ENCODE measurements at regions not wholly inside any gene's neighbourhood (a gene's known extent, or its start where the extent isn't known, plus 50 kb on each side); places are given as distances from the start of the nearest gene placed in this dataset.

DNA sequence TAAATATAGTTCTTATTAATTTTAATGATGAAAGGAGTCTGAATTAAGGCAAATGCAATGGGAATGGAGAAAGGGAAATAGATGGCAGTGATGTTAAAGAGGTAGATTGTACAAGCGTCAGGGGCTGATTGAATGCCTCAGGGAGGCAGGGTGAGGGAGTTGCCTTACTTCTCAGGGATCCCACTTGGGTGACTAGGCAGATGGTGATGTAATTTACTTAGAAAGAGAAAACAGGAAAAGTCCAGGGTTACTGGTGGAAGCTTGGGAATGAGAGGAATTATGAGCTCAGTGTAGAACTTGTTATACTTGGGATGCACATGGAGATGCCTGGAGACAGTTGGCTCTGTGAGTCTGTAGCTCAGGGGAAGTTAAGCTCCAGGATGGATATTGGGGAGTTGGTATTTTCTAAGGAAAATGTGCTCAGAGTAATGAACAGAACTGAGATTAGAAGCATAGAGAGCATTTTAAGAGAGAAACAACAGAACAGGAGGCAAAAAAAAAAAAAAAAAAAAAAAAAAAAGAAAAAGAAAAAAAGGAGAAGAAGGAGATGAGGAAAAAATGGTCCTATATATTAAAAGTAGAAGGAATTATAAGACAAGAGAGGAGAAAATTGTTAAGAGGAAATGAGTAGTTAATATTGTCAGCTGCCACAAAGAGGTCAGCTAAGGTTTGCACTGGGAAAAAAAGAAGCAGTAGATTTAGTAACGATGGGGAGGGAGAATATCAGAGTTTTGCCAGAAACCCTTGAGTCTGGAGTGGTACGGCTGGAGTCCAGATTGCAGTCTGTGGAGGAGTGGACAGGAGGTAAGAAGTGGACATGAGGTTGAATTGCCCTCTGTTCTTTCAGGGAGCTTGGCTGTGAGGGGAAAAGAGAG lies 88.0 kb upstream of the ELL2 start:
- ChIA-PET POLR2A (no interaction called here), CTCF (no interaction called here)
- Mint-ChIP-seq H3K27me3 (no peaks in the 10 kb centered on the region), H3K9me3 (no peaks in the 10 kb centered on the region), H3K27ac (no peak overlapping the region), H3K4me1 (no peaks in the 10 kb centered on the region), H3K4me3 (no peak overlapping the region), H3K36me3 (ENCODE audit: low read depth) (no peaks in the 10 kb centered on the region)
- intact Hi-C loops (cut with micrococcal nuclease): no loop called here
- ATAC-seq (ENCODE audit: low read depth) (no peak), DNase-seq (no peak)
- TF ChIP-seq CTCF (IDR thresholded peaks at IDR 0.05): no peak

- H3K9me3 Mint-ChIP-seq: no peaks in the 10 kb centered on the region
- intact Hi-C loops (cut with micrococcal nuclease): no loop called here
- no peaks in the 10 kb centered on the region for H3K4me1 Mint-ChIP-seq
- no peaks in the 10 kb centered on the region for H3K27me3 Mint-ChIP-seq
- no peak overlapping the region for H3K4me3 Mint-ChIP-seq
- no peak for TF ChIP-seq CTCF (IDR thresholded peaks at IDR 0.05)
- CTCF ChIA-PET: no interaction called here
- DNase-seq: no peak
- H3K36me3 Mint-ChIP-seq (ENCODE audit: low read depth): no peaks in the 10 kb centered on the region
- no peak overlapping the region for H3K27ac Mint-ChIP-seq
- POLR2A ChIA-PET: no interaction called here
- no peak for ATAC-seq (ENCODE audit: low read depth)
Observed at GRCh38 chr5:96048763-96049162, 87.1 kb upstream of the ELL2 start.

- ChIA-PET POLR2A (interaction anchor here (0.7 kb wide), 1 partner anchor 169 kb away, joined by 4 read pairs; no protein-coding TSS in a partner anchor), CTCF (no interaction called here)
- Mint-ChIP-seq H3K9me3 (no peaks in the 10 kb centered on the region), H3K4me1 (no peaks in the 10 kb centered on the region), H3K27me3 (no peaks in the 10 kb centered on the region), H3K36me3 (ENCODE audit: low read depth) (no peaks in the 10 kb centered on the region), H3K4me3 (no peak overlapping the region), H3K27ac (no peak overlapping the region)
- DNase-seq (no peak), ATAC-seq (ENCODE audit: low read depth) (no peak)
- intact Hi-C loops (cut with micrococcal nuclease): no loop called here
- no peak for TF ChIP-seq CTCF (IDR thresholded peaks at IDR 0.05)
Observed at GRCh38 chr5:96045888-96046287, 84.2 kb upstream of the ELL2 start.

DNA sequence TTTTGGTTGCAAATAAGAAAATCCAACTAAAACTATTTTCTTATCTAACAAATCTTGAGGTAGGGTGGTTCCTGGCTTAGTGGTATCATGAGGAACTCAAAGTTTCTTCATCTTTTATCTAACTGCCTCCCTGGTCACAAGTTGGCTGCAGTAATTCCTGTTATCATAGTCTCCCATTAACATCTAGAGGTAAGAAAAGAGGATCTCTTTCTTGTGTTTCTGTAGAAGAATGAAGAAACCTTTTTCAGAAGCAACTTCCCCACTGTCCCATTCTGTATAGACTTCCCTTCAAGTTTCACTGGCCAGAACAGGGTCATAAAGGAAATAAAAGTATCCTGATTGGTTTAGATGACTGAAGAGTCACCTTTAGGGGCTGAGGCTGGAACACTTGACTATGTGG lies 81.8 kb upstream of the ELL2 start:
- ATAC-seq (ENCODE audit: low read depth) (no peak), DNase-seq (no peak)
- H3K4me3 Mint-ChIP-seq: no peak overlapping the region
- intact Hi-C loops (cut with micrococcal nuclease): no loop called here
- H3K27ac Mint-ChIP-seq: no peak overlapping the region
- H3K36me3 Mint-ChIP-seq (ENCODE audit: low read depth): no peaks in the 10 kb centered on the region
- no peak for TF ChIP-seq CTCF (IDR thresholded peaks at IDR 0.05)
- no peaks in the 10 kb centered on the region for H3K4me1 Mint-ChIP-seq
- peaks cover 7% of the 10 kb centered on the region for H3K27me3 Mint-ChIP-seq
- ChIA-PET POLR2A (no interaction called here), CTCF (no interaction called here)
- H3K9me3 Mint-ChIP-seq: peaks cover 1% of the 10 kb centered on the region

DNA sequence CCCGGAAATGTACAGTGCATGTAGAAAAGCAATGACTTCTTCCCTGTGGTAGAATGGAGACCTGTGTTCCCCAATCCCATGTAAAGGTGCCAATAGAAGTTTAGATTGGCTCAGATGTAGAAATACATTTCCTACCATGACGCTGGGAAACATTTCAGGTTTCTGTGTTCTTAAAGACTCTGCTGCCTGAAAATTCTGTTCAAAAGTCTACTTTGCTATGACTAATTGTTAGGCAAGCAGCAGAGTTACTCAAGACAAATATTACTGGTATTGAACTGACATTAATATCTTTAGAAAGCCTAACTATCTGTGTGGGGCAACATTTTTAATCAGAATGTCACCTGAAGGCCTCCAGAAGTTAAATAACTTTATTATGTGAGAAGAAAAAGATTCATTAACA lies 75.5 kb upstream of the ELL2 start:
- Mint-ChIP-seq H3K27ac (no peak overlapping the region), H3K36me3 (ENCODE audit: low read depth) (no peaks in the 10 kb centered on the region), H3K4me1 (no peaks in the 10 kb centered on the region), H3K9me3 (peaks cover 7% of the 10 kb centered on the region), H3K4me3 (no peak overlapping the region), H3K27me3 (peaks cover 7% of the 10 kb centered on the region)
- no peak for DNase-seq
- TF ChIP-seq CTCF (IDR thresholded peaks at IDR 0.05): no peak
- ATAC-seq (ENCODE audit: low read depth): no peak
- POLR2A ChIA-PET: no interaction called here
- intact Hi-C loops (cut with micrococcal nuclease): no loop called here
- CTCF ChIA-PET: no interaction called here
